ENCODE measurements at regions not wholly inside any gene's neighbourhood (a gene's known extent, or its start where the extent isn't known, plus 50 kb on each side); places are given as distances from the start of the nearest gene placed in this dataset.

DNA sequence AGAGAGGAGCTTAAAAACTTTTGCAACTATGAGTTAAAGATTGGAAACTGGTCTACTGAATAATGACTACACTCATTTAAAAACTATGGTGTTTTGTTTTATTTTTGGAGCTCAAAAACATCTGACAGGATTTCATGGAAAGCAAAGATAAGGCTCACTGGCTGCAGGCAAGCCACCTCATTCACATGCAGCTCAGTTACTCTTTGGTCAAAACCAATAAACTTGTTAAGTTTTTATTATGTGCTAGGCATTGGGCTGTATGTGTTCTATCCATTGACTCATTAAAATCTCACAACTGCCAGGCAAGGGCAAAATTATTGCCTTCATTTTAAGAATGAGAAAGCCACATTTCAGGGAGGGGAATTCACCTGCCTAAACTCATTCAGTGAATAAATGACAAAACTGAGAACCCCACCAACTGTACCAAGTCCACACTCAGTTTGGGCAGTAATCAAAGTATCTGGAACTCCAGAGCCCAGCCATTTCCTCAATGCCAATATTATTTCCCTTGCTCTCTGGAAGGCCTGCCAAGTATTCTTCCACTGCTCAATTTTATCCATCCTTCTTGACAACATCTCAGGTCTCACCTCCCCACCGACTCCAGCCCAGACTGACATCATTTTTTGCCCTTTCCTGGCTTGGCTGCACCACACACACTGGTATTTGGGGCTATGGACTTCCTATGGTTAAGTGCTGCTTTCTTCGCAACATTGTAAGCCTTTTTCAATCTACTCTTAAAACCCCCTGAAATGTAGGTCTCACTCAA lies 401.1 kb upstream of the NFIA start:
- TF ChIP-seq OSR1 (CRISPR knock-in tag; IDR thresholded peaks at IDR 0.05) (no peak), ZNF70 (CRISPR knock-in tag; IDR thresholded peaks at IDR 0.05) (no peak)
- ATAC-seq, result no peak

- ATAC-seq, result no peak
- TF ChIP-seq ZFP3 (CRISPR knock-in tag; IDR thresholded peaks at IDR 0.05) (no peak), TOX (CRISPR knock-in tag; IDR thresholded peaks at IDR 0.05; ENCODE audit: borderline replicate concordance) (no peak), SNAI2 (CRISPR knock-in tag; IDR thresholded peaks at IDR 0.05) (no peak), ZNF70 (CRISPR knock-in tag; IDR thresholded peaks at IDR 0.05) (no peak), ZNF8 (CRISPR knock-in tag; IDR thresholded peaks at IDR 0.05) (no peak), POU6F1 (CRISPR knock-in tag; IDR thresholded peaks at IDR 0.05; ENCODE audit: borderline replicate concordance, low read depth) (no peak), ZNF565 (CRISPR knock-in tag; conservative IDR thresholded peaks at IDR 0.05; ENCODE audit: low read depth) (no peak), ESRRG (CRISPR knock-in tag; IDR thresholded peaks at IDR 0.05) (no peak), ZC3H10 (CRISPR knock-in tag; IDR thresholded peaks at IDR 0.05) (no peak), OSR1 (CRISPR knock-in tag; IDR thresholded peaks at IDR 0.05) (no peak), TCF4 (CRISPR knock-in tag; IDR thresholded peaks at IDR 0.05; ENCODE audit: borderline replicate concordance) (no peak), CSRNP3 (CRISPR knock-in tag; IDR thresholded peaks at IDR 0.05) (no peak), CSDC2 (CRISPR knock-in tag; IDR thresholded peaks at IDR 0.05) (no peak), GLIS3 (CRISPR knock-in tag; IDR thresholded peaks at IDR 0.05) (no peak), RARB (CRISPR knock-in tag; IDR thresholded peaks at IDR 0.05) (no peak)
- TF ChIP-seq, protein P1, sequence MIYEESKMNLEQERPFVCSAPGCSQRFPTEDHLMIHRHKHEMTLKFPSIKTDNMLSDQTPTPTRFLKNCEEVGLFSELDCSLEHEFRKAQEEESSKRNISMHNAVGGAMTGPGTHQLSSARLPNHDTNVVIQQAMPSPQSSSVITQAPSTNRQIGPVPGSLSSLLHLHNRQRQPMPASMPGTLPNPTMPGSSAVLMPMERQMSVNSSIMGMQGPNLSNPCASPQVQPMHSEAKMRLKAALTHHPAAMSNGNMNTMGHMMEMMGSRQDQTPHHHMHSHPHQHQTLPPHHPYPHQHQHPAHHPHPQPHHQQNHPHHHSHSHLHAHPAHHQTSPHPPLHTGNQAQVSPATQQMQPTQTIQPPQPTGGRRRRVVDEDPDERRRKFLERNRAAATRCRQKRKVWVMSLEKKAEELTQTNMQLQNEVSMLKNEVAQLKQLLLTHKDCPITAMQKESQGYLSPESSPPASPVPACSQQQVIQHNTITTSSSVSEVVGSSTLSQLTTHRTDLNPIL (CRISPR knock-in tag; IDR thresholded peaks at IDR 0.05; ENCODE audit: low read depth), result no peak
- TF ChIP-seq, protein P2, sequence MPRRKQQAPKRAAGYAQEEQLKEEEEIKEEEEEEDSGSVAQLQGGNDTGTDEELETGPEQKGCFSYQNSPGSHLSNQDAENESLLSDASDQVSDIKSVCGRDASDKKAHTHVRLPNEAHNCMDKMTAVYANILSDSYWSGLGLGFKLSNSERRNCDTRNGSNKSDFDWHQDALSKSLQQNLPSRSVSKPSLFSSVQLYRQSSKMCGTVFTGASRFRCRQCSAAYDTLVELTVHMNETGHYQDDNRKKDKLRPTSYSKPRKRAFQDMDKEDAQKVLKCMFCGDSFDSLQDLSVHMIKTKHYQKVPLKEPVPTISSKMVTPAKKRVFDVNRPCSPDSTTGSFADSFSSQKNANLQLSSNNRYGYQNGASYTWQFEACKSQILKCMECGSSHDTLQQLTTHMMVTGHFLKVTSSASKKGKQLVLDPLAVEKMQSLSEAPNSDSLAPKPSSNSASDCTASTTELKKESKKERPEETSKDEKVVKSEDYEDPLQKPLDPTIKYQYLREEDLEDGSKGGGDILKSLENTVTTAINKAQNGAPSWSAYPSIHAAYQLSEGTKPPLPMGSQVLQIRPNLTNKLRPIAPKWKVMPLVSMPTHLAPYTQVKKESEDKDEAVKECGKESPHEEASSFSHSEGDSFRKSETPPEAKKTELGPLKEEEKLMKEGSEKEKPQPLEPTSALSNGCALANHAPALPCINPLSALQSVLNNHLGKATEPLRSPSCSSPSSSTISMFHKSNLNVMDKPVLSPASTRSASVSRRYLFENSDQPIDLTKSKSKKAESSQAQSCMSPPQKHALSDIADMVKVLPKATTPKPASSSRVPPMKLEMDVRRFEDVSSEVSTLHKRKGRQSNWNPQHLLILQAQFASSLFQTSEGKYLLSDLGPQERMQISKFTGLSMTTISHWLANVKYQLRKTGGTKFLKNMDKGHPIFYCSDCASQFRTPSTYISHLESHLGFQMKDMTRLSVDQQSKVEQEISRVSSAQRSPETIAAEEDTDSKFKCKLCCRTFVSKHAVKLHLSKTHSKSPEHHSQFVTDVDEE (CRISPR knock-in tag; IDR thresholded peaks at IDR 0.05), result no peak
- TF ChIP-seq, protein P3, sequence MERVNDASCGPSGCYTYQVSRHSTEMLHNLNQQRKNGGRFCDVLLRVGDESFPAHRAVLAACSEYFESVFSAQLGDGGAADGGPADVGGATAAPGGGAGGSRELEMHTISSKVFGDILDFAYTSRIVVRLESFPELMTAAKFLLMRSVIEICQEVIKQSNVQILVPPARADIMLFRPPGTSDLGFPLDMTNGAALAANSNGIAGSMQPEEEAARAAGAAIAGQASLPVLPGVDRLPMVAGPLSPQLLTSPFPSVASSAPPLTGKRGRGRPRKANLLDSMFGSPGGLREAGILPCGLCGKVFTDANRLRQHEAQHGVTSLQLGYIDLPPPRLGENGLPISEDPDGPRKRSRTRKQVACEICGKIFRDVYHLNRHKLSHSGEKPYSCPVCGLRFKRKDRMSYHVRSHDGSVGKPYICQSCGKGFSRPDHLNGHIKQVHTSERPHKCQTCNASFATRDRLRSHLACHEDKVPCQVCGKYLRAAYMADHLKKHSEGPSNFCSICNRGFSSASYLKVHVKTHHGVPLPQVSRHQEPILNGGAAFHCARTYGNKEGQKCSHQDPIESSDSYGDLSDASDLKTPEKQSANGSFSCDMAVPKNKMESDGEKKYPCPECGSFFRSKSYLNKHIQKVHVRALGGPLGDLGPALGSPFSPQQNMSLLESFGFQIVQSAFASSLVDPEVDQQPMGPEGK (CRISPR knock-in tag; IDR thresholded peaks at IDR 0.05; ENCODE audit: borderline replicate concordance), result no peak
These were observed 402.6 kb upstream of the NFIA start for GRCh38 chr1:60679524-60680375.

- no peak for ATAC-seq
- TF ChIP-seq ISL1 (CRISPR knock-in tag; IDR thresholded peaks at IDR 0.05) (no peak), ARNTL (CRISPR knock-in tag; IDR thresholded peaks at IDR 0.05; ENCODE audit: borderline replicate concordance, low read depth) (no peak), BACH2 (CRISPR knock-in tag; IDR thresholded peaks at IDR 0.05; ENCODE audit: borderline replicate concordance) (no peak), GLIS3 (CRISPR knock-in tag; IDR thresholded peaks at IDR 0.05) (no peak), ZFP3 (CRISPR knock-in tag; IDR thresholded peaks at IDR 0.05) (no peak), ZC3H10 (CRISPR knock-in tag; IDR thresholded peaks at IDR 0.05) (no peak), PPARA (CRISPR knock-in tag; IDR thresholded peaks at IDR 0.05; ENCODE audit: borderline replicate concordance) (no peak), RARB (CRISPR knock-in tag; IDR thresholded peaks at IDR 0.05) (no peak), CSDC2 (CRISPR knock-in tag; IDR thresholded peaks at IDR 0.05) (no peak), ZFP30 (CRISPR knock-in tag; IDR thresholded peaks at IDR 0.05) (no peak)
- TF ChIP-seq, protein P1 (CRISPR knock-in tag; IDR thresholded peaks at IDR 0.05; ENCODE audit: low read depth), result no peak
These were observed 403.6 kb upstream of the NFIA start for GRCh38 chr1:60678802-60679201.
